ENCODE measurements at regions not wholly inside any gene's neighbourhood (a gene's known extent, or its start where the extent isn't known, plus 50 kb on each side); places are given as distances from the start of the nearest gene placed in this dataset.
"Not testable (repeated sequence)": the region's sequence is repeated elsewhere in the genome, so short reads cannot be mapped to it uniquely, and the experiment has no call there.

GRCh38 chr7:106444068-106444655 is 159.4 kb upstream of the NAMPT start:
- Histone ChIP-seq H3K4me3 (no peak overlapping the region), H3K4me1 (no peaks in the 10 kb centered on the region), H3K9me3 (no peaks in the 10 kb centered on the region), H3K27ac (no peak overlapping the region), H3K36me3 (no peaks in the 10 kb centered on the region), H3K27me3 (no peaks in the 10 kb centered on the region)
- TF ChIP-seq, protein P1, sequence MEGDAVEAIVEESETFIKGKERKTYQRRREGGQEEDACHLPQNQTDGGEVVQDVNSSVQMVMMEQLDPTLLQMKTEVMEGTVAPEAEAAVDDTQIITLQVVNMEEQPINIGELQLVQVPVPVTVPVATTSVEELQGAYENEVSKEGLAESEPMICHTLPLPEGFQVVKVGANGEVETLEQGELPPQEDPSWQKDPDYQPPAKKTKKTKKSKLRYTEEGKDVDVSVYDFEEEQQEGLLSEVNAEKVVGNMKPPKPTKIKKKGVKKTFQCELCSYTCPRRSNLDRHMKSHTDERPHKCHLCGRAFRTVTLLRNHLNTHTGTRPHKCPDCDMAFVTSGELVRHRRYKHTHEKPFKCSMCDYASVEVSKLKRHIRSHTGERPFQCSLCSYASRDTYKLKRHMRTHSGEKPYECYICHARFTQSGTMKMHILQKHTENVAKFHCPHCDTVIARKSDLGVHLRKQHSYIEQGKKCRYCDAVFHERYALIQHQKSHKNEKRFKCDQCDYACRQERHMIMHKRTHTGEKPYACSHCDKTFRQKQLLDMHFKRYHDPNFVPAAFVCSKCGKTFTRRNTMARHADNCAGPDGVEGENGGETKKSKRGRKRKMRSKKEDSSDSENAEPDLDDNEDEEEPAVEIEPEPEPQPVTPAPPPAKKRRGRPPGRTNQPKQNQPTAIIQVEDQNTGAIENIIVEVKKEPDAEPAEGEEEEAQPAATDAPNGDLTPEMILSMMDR (IDR thresholded peaks at IDR 0.05) = no peak
- no peak for TF ChIP-seq POLR2AphosphoS5 (IDR thresholded peaks at IDR 0.05)
- no peak for TF ChIP-seq EP300 (IDR thresholded peaks at IDR 0.05; ENCODE audit: low read depth)
- no peak for TF ChIP-seq POLR2A (IDR thresholded peaks at IDR 0.05)
- in situ Hi-C loops (cut with MboI; ENCODE audit: low pct_ligation_motif_present in 1 of 4, low pct_unique_long_range_greater_than_20kb in 1 of 4, low sequenced_read_pairs in 3 of 4) = no loop called here
- WGBS, 2 donors (ENCODE audit: low coverage in 1 of 2) = 75 to 76% methylated on average over 1 of the region's 1 CpG
- DNase-seq = no peak
- intact Hi-C loops (cut with DNase I; ENCODE audit: low total_unique reads) = no loop called here

- Histone ChIP-seq H3K9me3 (no peaks in the 10 kb centered on the region), H3K4me3 (no peak overlapping the region), H3K27ac (no peak overlapping the region), H3K36me3 (no peaks in the 10 kb centered on the region), H3K27me3 (no peaks in the 10 kb centered on the region), H3K4me1 (no peaks in the 10 kb centered on the region)
- TF ChIP-seq POLR2A (IDR thresholded peaks at IDR 0.05) = no peak
- TF ChIP-seq, protein P1 (IDR thresholded peaks at IDR 0.05) = no peak
- TF ChIP-seq EP300 (IDR thresholded peaks at IDR 0.05; ENCODE audit: low read depth) = no peak
- intact Hi-C loops (cut with DNase I; ENCODE audit: low total_unique reads) (no loop called here), in situ Hi-C loops (cut with MboI; ENCODE audit: low pct_ligation_motif_present in 1 of 4, low pct_unique_long_range_greater_than_20kb in 1 of 4, low sequenced_read_pairs in 3 of 4) (no loop called here)
- no peak for DNase-seq
- 80 to 89% methylated on average over 2 to 4 of the region's 4 CpGs for WGBS, 2 donors (ENCODE audit: low coverage in 1 of 2)
Observed at GRCh38 chr7:106443156-106443555, 158.4 kb upstream of the NAMPT start.

DNA sequence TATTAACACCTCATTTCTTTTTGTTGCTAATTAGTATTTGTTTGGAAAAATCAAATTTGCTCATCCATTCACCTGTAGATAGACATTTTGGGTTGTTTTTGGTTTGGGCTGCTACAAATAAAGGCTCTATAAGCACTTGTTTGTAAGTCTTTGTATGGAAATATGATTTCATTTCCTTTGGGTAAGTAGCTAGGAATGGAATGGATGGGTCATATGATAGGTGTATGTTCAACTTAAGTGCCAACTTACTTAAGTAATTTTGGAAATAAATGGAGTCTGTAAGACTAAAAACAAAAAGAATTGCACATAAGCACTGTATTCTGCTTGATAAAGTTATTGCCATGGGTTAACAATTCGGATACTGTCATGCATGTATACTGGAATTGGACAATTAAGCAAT is 157.7 kb upstream of the NAMPT start:
- TF ChIP-seq POLR2AphosphoS5 (IDR thresholded peaks at IDR 0.05) (no peak), EP300 (IDR thresholded peaks at IDR 0.05; ENCODE audit: low read depth) (no peak), POLR2A (IDR thresholded peaks at IDR 0.05) (no peak)
- TF ChIP-seq, protein P1 (IDR thresholded peaks at IDR 0.05) = no peak
- in situ Hi-C loops (cut with MboI; ENCODE audit: low pct_ligation_motif_present in 1 of 4, low pct_unique_long_range_greater_than_20kb in 1 of 4, low sequenced_read_pairs in 3 of 4) (no loop called here), intact Hi-C loops (cut with DNase I; ENCODE audit: low total_unique reads) (no loop called here)
- DNase-seq = no peak
- H3K9me3 ChIP-seq = no peaks in the 10 kb centered on the region
- H3K27me3 ChIP-seq = no peaks in the 10 kb centered on the region
- no peaks in the 10 kb centered on the region for H3K36me3 ChIP-seq
- WGBS, 2 donors (ENCODE audit: low coverage in 1 of 2) = 60 to 84% methylated on average over 1 of the region's 1 CpG
- no peak overlapping the region for H3K27ac ChIP-seq
- H3K4me3 ChIP-seq = no peak overlapping the region
- no peaks in the 10 kb centered on the region for H3K4me1 ChIP-seq

DNA sequence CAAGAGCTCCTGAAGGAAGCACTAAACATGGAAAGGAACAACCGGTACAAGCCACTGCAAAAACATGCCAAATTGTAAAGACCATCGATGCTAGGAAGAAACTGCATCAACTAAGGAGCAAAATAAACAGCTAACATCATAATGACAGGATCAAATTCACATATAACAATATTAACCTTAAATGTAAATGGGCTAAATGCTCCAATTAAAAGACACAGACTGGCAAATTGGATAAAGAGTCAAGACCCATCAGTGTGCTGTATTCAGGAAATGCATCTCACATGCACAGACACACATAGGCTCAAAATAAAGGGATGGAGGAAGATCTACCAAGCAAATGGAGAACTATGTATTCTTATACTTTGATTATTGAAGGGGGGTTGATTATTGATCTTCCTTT is 156.6 kb upstream of the NAMPT start:
- H3K27ac ChIP-seq; intact Hi-C loops (cut with DNase I; ENCODE audit: low total_unique reads); H3K9me3 ChIP-seq; H3K4me1 ChIP-seq; H3K36me3 ChIP-seq; H3K4me3 ChIP-seq; in situ Hi-C loops (cut with MboI; ENCODE audit: low pct_ligation_motif_present in 1 of 4, low pct_unique_long_range_greater_than_20kb in 1 of 4, low sequenced_read_pairs in 3 of 4); H3K27me3 ChIP-seq; DNase-seq: not testable (repeated sequence)
- 90 to 100% methylated on average over 2 of the region's 2 CpGs for WGBS, 2 donors (ENCODE audit: low coverage in 1 of 2)

- H3K27ac ChIP-seq; H3K9me3 ChIP-seq; intact Hi-C loops (cut with DNase I; ENCODE audit: low total_unique reads); H3K36me3 ChIP-seq; H3K27me3 ChIP-seq; H3K4me1 ChIP-seq; H3K4me3 ChIP-seq; in situ Hi-C loops (cut with MboI; ENCODE audit: low pct_ligation_motif_present in 1 of 4, low pct_unique_long_range_greater_than_20kb in 1 of 4, low sequenced_read_pairs in 3 of 4); DNase-seq: not testable (repeated sequence)
- 61 to 82% methylated on average over 2 of the region's 2 CpGs for WGBS, 2 donors (ENCODE audit: low coverage in 1 of 2)
Observed at GRCh38 chr7:106436933-106437332, 152.2 kb upstream of the NAMPT start.
